ENCODE measurements at regions not wholly inside any gene's neighbourhood (a gene's known extent, or its start where the extent isn't known, plus 50 kb on each side); places are given as distances from the start of the nearest gene placed in this dataset.

- ChIA-PET POLR2A (ENCODE audit: low non-redundant PET) (no interaction called here), CTCF (no interaction called here)
- H3K27me3 ChIP-seq (replicated peaks; ENCODE audit: insufficient read depth, low read depth, low read length, poor library complexity) = no peaks in the 10 kb centered on the region
- TF ChIP-seq EZH2 (IDR thresholded peaks at IDR 0.05; ENCODE audit: borderline replicate concordance, low read depth, low read length, poor library complexity, severe bottlenecking) (no peak), CTCF (conservative IDR thresholded peaks at IDR 0.05; ENCODE audit: low read depth, low read length) (no peak)
- no TSS peak for BruUV-seq (replicated peaks)
- DNase-seq (ENCODE audit: low spot score) = no peak
- H3K27ac ChIP-seq (ENCODE audit: low read depth, low read length, poor library complexity, severe bottlenecking) = no peak overlapping the region
- H3K36me3 ChIP-seq (ENCODE audit: insufficient read depth, low read length, poor library complexity, severe bottlenecking) = no peaks in the 10 kb centered on the region
- no peaks in the 10 kb centered on the region for H3K9me3 ChIP-seq (ENCODE audit: low read depth, low read length, poor library complexity, severe bottlenecking)
- intact Hi-C loops (cut with micrococcal nuclease; ENCODE audit: unreplicated experiment) = no loop called here
- H3K4me1 ChIP-seq (ENCODE audit: insufficient read depth, low read length, poor library complexity, severe bottlenecking) = no peaks in the 10 kb centered on the region
- H3K4me3 ChIP-seq (ENCODE audit: low read depth, low read length, poor library complexity, severe bottlenecking) = no peak overlapping the region
Measured at GRCh38 chr3:163768048-163768447, 1310.2 kb downstream of the SI start.

DNA sequence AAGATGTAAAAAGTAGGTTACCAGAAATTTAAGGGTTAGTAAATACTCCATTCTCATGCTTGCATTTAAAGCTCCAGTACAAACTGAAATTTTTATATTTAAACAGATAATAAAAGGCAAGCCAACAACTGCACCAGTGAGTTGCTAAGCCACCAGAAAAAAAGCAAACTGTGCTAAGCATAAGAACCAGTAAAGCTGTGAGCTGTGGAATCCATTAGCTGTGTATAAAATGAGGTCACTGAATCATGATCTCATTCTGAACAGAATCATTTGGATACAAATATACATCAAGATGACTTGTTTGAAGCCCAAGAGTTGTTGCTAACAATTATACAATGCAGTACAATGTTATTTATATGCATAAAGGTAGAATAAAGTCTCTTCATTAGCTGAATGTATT, 1312.2 kb downstream of the SI start:
- BruUV-seq (replicated peaks) = no TSS peak
- CTCF ChIA-PET = no interaction called here
- intact Hi-C loops (cut with micrococcal nuclease; ENCODE audit: unreplicated experiment) = no loop called here

DNA sequence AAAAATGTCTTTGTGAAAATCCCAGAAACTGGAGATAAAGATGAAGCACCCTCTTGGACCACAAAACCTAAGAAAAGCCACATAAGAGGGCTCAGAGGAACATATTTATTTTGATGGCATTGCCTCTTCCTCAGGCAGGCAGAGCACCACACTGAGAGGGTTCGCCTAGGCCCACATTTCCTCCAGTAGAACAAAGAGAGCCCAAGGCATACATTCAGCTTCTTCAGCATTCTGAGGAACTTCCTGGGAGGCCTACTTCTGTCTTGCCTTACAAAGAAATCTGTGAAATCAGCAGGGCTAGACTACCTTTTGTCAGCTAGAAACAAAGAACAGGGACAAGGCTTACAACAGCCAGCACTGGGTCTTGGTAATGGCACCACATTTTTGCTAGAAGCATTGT, 1325.3 kb downstream of the SI start:
- ChIA-PET POLR2A (ENCODE audit: low non-redundant PET) (no interaction called here), CTCF (no interaction called here)
- peaks cover 7% of the 10 kb centered on the region for H3K9me3 ChIP-seq (ENCODE audit: low read depth, low read length, poor library complexity, severe bottlenecking)
- no peak for TF ChIP-seq EZH2 (IDR thresholded peaks at IDR 0.05; ENCODE audit: borderline replicate concordance, low read depth, low read length, poor library complexity, severe bottlenecking)
- no peak for TF ChIP-seq CTCF (conservative IDR thresholded peaks at IDR 0.05; ENCODE audit: low read depth, low read length)
- no peak overlapping the region for H3K4me3 ChIP-seq (ENCODE audit: low read depth, low read length, poor library complexity, severe bottlenecking)
- H3K36me3 ChIP-seq (ENCODE audit: insufficient read depth, low read length, poor library complexity, severe bottlenecking) = no peaks in the 10 kb centered on the region
- BruUV-seq (replicated peaks) = no TSS peak
- no peaks in the 10 kb centered on the region for H3K27me3 ChIP-seq (replicated peaks; ENCODE audit: insufficient read depth, low read depth, low read length, poor library complexity)
- no peak for DNase-seq (ENCODE audit: low spot score)
- no peaks in the 10 kb centered on the region for H3K4me1 ChIP-seq (ENCODE audit: insufficient read depth, low read length, poor library complexity, severe bottlenecking)
- H3K27ac ChIP-seq (ENCODE audit: low read depth, low read length, poor library complexity, severe bottlenecking) = no peak overlapping the region
- intact Hi-C loops (cut with micrococcal nuclease; ENCODE audit: unreplicated experiment) = no loop called here

More for the DNA sequence above, 1312.2 kb downstream of the SI start:
- no peaks in the 10 kb centered on the region for H3K4me1 ChIP-seq (ENCODE audit: insufficient read depth, low read length, poor library complexity, severe bottlenecking)
- TF ChIP-seq CTCF (conservative IDR thresholded peaks at IDR 0.05; ENCODE audit: low read depth, low read length) (no peak), EZH2 (IDR thresholded peaks at IDR 0.05; ENCODE audit: borderline replicate concordance, low read depth, low read length, poor library complexity, severe bottlenecking) (no peak)
- no peaks in the 10 kb centered on the region for H3K27me3 ChIP-seq (replicated peaks; ENCODE audit: insufficient read depth, low read depth, low read length, poor library complexity)
- POLR2A ChIA-PET (ENCODE audit: low non-redundant PET) = no interaction called here
- DNase-seq (ENCODE audit: low spot score) = no peak
- H3K4me3 ChIP-seq (ENCODE audit: low read depth, low read length, poor library complexity, severe bottlenecking) = no peak overlapping the region
- no peaks in the 10 kb centered on the region for H3K36me3 ChIP-seq (ENCODE audit: insufficient read depth, low read length, poor library complexity, severe bottlenecking)
- no peak overlapping the region for H3K27ac ChIP-seq (ENCODE audit: low read depth, low read length, poor library complexity, severe bottlenecking)
- no peaks in the 10 kb centered on the region for H3K9me3 ChIP-seq (ENCODE audit: low read depth, low read length, poor library complexity, severe bottlenecking)

All from A673 (cell line).